ENCODE measurements at regions not wholly inside any gene's neighbourhood (a gene's known extent, or its start where the extent isn't known, plus 50 kb on each side); places are given as distances from the start of the nearest gene placed in this dataset.

DNA sequence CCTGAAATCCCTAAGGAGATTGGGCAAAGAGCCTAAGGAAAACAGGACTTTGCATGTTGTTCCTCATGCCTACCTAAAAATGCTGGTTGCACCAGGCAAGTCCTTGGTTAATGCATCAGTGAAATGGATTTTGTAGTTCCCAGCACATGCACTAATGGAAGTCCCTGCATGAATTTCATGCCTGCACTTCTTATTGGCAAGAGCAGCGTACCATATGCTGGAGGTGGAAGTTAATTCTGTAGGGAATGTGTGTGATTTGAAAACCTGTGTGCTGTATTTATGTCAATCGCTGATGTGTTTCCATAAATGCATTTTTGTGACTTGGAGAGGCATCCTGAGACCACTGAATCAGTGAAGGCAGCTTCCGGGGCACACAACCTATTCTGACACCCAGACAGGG lies 140.3 kb upstream of the MTNR1B start (continued):
- TF ChIP-seq ZNF274 (IDR thresholded peaks at IDR 0.05; ENCODE audit: borderline replicate concordance, extremely low read depth, low read length) (no peak), YY1 (IDR thresholded peaks at IDR 0.05; ENCODE audit: low read depth, low read length) (no peak), SIX5 (IDR thresholded peaks at IDR 0.05; ENCODE audit: low read depth, low read length) (no peak)
